Gastroesophageal sphincter (tissue), 4 donors: ENCODE measurements at regions not wholly inside any gene's neighbourhood (a gene's known extent, or its start where the extent isn't known, plus 50 kb on each side); places are given as distances from the start of the nearest gene placed in this dataset.

Experiments
- ATAC-seq: fragments of 150-250 bp; one replicate; pipeline ENCODE4 v1.9.1; 2016; ENCODE audit warnings: mild to moderate bottlenecking, moderate library complexity
- H3K27ac ChIP-seq, 4 donors: fragments of 200-600 bp; sonication (generic) in 3 of 4; 1 replicate in 3 of 4; 2 replicates in 1 of 4; pipeline ENCODE4 v1.5.1; 2016 to 2019
- H3K27me3 ChIP-seq: fragments of 200-600 bp; sonication (generic); one replicate; pipeline ENCODE4 v1.5.1; 2019
- H3K36me3 ChIP-seq, 2 donors: fragments of 200-600 bp; sonication (generic); one replicate each; pipeline ENCODE4 v1.5.1; 2019; ENCODE audit warnings: control low read depth in 1 of 2
- H3K4me1 ChIP-seq, 3 donors: fragments of 200-600 bp; sonication (generic); 1 replicate in 2 of 3; 2 replicates in 1 of 3; pipeline ENCODE4 v1.5.1; 2016 to 2019; ENCODE audit warnings: control low read depth in 2 of 3
- H3K4me3 ChIP-seq, 2 donors: fragments of 200-600 bp; sonication (generic); one replicate each; pipeline ENCODE4 v1.5.1; 2019; ENCODE audit warnings: mild to moderate bottlenecking in 1 of 2, moderate library complexity in 1 of 2
- H3K9me3 ChIP-seq, 3 donors: fragments of 200-600 bp; sonication (generic); one replicate each; pipeline ENCODE4 v1.5.1; 2017 to 2019; ENCODE audit warnings: control low read depth in 2 of 3
- EP300 ChIP-seq: sonication (generic); formaldehyde crosslinking; IDR thresholded peaks from one replicate; pipeline ENCODE4 v1.6.1; 2017; ENCODE audit warnings: antibody characterized with exemption, mild to moderate bottlenecking
- POLR2A ChIP-seq, 2 donors: fragments of 450-650 bp; IDR thresholded peaks; one replicate each; pipeline ENCODE4 v1.6.1; 2017; ENCODE audit warnings: antibody characterized with exemption in 2 of 2, mild to moderate bottlenecking in 2 of 2, moderate library complexity in 1 of 2
- POLR2AphosphoS5 ChIP-seq: sonication (generic); formaldehyde crosslinking; IDR thresholded peaks from one replicate; pipeline ENCODE4 v1.6.1; 2017; ENCODE audit warnings: antibody characterized with exemption
- TF ChIP-seq, protein P1 (sequence below), 4 experiments: fragments of 200-600 bp in 2 of 4; fragments of 450-650 bp in 2 of 4; sonication (generic) in 1 of 4; IDR thresholded peaks; one replicate each; pipeline ENCODE4 v1.5.1; 2017 to 2019; ENCODE audit warnings: antibody characterized with exemption in 4 of 4, mild to moderate bottlenecking in 2 of 4, moderate library complexity in 2 of 4

- Histone ChIP-seq H3K9me3 (no peaks in the 10 kb centered on the region), H3K27me3 (no peaks in the 10 kb centered on the region), H3K36me3 (no peaks in the 10 kb centered on the region), H3K4me1 (no peaks in the 10 kb centered on the region), H3K4me3 (no peak overlapping the region), H3K27ac (no peak overlapping the region)
- TF ChIP-seq POLR2A (IDR thresholded peaks at IDR 0.05) (no peak), POLR2AphosphoS5 (no peak), EP300 (no peak)
- TF ChIP-seq, protein P1, sequence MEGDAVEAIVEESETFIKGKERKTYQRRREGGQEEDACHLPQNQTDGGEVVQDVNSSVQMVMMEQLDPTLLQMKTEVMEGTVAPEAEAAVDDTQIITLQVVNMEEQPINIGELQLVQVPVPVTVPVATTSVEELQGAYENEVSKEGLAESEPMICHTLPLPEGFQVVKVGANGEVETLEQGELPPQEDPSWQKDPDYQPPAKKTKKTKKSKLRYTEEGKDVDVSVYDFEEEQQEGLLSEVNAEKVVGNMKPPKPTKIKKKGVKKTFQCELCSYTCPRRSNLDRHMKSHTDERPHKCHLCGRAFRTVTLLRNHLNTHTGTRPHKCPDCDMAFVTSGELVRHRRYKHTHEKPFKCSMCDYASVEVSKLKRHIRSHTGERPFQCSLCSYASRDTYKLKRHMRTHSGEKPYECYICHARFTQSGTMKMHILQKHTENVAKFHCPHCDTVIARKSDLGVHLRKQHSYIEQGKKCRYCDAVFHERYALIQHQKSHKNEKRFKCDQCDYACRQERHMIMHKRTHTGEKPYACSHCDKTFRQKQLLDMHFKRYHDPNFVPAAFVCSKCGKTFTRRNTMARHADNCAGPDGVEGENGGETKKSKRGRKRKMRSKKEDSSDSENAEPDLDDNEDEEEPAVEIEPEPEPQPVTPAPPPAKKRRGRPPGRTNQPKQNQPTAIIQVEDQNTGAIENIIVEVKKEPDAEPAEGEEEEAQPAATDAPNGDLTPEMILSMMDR (IDR thresholded peaks at IDR 0.05): no peak
- no peak for ATAC-seq
These were observed 51.1 kb upstream of the ARID5B start for GRCh38 chr10:61850376-61850775.
